Sigmoid colon (tissue), 4 donors: ENCODE measurements at regions not wholly inside any gene's neighbourhood (a gene's known extent, or its start where the extent isn't known, plus 50 kb on each side); places are given as distances from the start of the nearest gene placed in this dataset.

Source experiments
- EP300 ChIP-seq, 4 donors: sonication (generic); formaldehyde crosslinking; IDR thresholded peaks; one replicate each; pipeline ENCODE4 v1.6.1; 2017; ENCODE audit warnings: antibody characterized with exemption in 4 of 4
- POLR2AphosphoS5 ChIP-seq, 4 donors: sonication (generic); formaldehyde crosslinking; IDR thresholded peaks; one replicate each; pipeline ENCODE4 v1.6.1; 2017; ENCODE audit warnings: antibody characterized with exemption in 4 of 4
- TF ChIP-seq, protein P1 (sequence below), 4 experiments: fragments of 450-650 bp in 3 of 4; fragments of 200-600 bp in 1 of 4; IDR thresholded peaks; one replicate each; pipeline ENCODE4 v1.5.1; 2016 to 2019; ENCODE audit warnings: antibody characterized with exemption in 4 of 4, mild to moderate bottlenecking in 3 of 4, moderate library complexity in 2 of 4

DNA sequence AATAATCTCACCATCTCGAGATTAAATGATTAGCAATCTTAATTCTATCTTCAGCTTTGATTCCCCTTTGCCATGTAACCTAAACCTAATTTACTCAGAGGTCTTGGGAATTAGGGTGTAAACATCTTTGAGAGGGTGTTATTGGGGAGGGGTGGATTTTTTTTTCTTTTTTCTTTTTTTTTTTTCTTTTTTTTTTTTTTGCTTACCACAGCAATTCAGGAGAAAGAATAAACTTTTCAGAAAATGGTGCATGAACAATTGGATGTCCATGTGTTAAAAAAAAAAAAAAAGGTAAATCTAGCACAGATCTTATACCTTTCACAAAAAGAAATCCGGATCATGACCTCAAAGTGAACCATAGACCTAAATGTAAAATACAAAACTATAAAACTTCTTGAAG, 160.8 kb upstream of the FANCL start:
- no peak for TF ChIP-seq EP300 (IDR thresholded peaks at IDR 0.05)
- TF ChIP-seq POLR2AphosphoS5 (IDR thresholded peaks at IDR 0.05) = no peak
- TF ChIP-seq, protein P1, sequence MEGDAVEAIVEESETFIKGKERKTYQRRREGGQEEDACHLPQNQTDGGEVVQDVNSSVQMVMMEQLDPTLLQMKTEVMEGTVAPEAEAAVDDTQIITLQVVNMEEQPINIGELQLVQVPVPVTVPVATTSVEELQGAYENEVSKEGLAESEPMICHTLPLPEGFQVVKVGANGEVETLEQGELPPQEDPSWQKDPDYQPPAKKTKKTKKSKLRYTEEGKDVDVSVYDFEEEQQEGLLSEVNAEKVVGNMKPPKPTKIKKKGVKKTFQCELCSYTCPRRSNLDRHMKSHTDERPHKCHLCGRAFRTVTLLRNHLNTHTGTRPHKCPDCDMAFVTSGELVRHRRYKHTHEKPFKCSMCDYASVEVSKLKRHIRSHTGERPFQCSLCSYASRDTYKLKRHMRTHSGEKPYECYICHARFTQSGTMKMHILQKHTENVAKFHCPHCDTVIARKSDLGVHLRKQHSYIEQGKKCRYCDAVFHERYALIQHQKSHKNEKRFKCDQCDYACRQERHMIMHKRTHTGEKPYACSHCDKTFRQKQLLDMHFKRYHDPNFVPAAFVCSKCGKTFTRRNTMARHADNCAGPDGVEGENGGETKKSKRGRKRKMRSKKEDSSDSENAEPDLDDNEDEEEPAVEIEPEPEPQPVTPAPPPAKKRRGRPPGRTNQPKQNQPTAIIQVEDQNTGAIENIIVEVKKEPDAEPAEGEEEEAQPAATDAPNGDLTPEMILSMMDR (IDR thresholded peaks at IDR 0.05) = no peak
